Lung (tissue), 11 donors: ENCODE measurements at regions not wholly inside any gene's neighbourhood (a gene's known extent, or its start where the extent isn't known, plus 50 kb on each side); places are given as distances from the start of the nearest gene placed in this dataset.

Experiments used
- ATAC-seq: fragments of 200-7000 bp; cut with Tn5 transposase; one replicate; pipeline ENCODE4 v1.9.1; 2020; ENCODE audit warnings: moderate number of reproducible peaks; ENCODE audit not compliant: insufficient read depth, low FRiP score
- DNase-seq, 3 donors: peaks; one replicate each; pipeline ENCODE4 v3.0.0-alpha.2; 2013 to 2017
- H3K27ac ChIP-seq, 2 donors: one replicate each; pipeline ENCODE4 v1.5.1; 2013; ENCODE audit warnings: mild to moderate bottlenecking in 2 of 2, moderate library complexity in 2 of 2, control low read depth in 1 of 2, inconsistent platforms in 1 of 2, low read depth in 1 of 2, low read length in 1 of 2
- H3K27me3 ChIP-seq, 3 donors: one replicate each; pipeline ENCODE4 v1.5.1; 2013; ENCODE audit warnings: low read length in 2 of 3; ENCODE audit not compliant: control insufficient read depth in 3 of 3, insufficient read depth in 3 of 3
- H3K36me3 ChIP-seq, 4 donors: one replicate each; pipeline ENCODE4 v1.5.1; 2013; ENCODE audit warnings: low read length in 4 of 4, mild to moderate bottlenecking in 1 of 4, moderate library complexity in 1 of 4; ENCODE audit not compliant: control insufficient read depth in 4 of 4, insufficient read depth in 4 of 4
- H3K4me1 ChIP-seq, 5 donors: one replicate each; pipeline ENCODE4 v1.5.1; 2013; ENCODE audit warnings: low read length in 5 of 5, mild to moderate bottlenecking in 2 of 5, moderate library complexity in 1 of 5; ENCODE audit not compliant: control insufficient read depth in 5 of 5, insufficient read depth in 5 of 5
- H3K4me3 ChIP-seq: one replicate; pipeline ENCODE4 v1.5.1; 2013; ENCODE audit warnings: mild to moderate bottlenecking, control low read depth, moderate library complexity
- H3K9ac ChIP-seq, 2 donors: one replicate each; pipeline ENCODE4 v1.5.1; 2013; ENCODE audit warnings: low read length in 2 of 2, control low read depth in 1 of 2; ENCODE audit not compliant: insufficient read depth in 1 of 2
- H3K9me3 ChIP-seq, 4 donors: one replicate each; pipeline ENCODE4 v1.5.1; 2013; ENCODE audit warnings: low read length in 3 of 4, mild to moderate bottlenecking in 1 of 4, moderate library complexity in 1 of 4; ENCODE audit not compliant: control insufficient read depth in 4 of 4, insufficient read depth in 3 of 4
- WGBS, 2 donors: extraction: QIAGEN DNeasy Blood & Tissue Kit; methylation state at CpG; one replicate each; pipeline ENCODE4 v1.1.7; 2013; 5-methylcytosine and 5-hydroxymethylcytosine counted together
- TF ChIP-seq, protein P1 (sequence below): IDR thresholded peaks from 2 replicates; pipeline ENCODE4 v1.5.1; 2012; ENCODE audit warnings: mild to moderate bottlenecking; ENCODE audit errors: control extremely low read depth, extremely low read depth
- donor health status: control.
- donor health status: control.
- donor health status: Bipolar disorder and iron deficiency.
- donor health status: healthy.
- donor health status: DM: yes; HTN: yes; CAD: no.

DNA sequence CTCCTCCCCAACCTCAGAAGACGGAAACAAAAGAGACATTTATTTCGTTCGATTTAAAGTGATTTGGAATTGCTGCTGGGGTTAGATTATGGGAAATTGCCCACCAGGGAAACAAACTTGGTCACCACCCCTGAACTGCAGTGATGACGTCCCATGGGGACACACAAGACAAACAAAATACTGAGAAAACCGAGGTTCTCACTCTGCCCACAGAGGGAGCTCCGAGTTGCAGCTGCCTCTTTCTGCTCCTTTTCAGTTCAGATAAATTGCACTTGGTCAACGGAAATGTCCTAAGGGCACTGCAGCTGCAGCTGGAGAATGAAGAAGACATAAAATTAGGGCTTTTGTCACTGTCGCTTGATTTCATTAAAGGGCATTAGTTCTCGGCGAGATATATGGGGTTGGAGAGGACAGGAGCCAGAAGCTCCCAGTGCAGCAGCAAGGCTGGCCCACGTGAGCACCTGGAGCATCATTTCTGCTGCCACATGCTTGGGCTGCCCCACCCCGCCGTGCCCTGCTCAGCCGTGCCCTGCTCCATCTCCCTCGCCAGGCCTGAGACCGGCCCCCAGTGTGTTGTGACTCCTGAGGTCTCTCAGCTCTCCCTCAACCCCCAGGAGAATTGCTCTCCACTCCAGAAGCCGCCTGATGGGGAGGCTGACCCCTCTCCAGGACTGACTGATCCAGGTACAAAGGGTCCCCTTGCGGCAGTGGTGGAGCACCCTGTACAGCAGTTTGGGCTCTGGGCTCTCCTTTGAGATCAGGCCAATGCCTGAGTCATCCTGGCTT is 231.7 kb upstream of the AJAP1 start:
- H3K4me1 ChIP-seq: no peaks in the 10 kb centered on the region
- DNase-seq: peak in 2 of 3 donors; percentile 16 to 23
- no peak overlapping the region for H3K27ac ChIP-seq

GRCh38 chr1:4424254-4424653 is 230.2 kb upstream of the AJAP1 start:
- 85 to 87% methylated on average over 8 of the region's 8 CpGs for WGBS, 2 donors
- TF ChIP-seq, protein P1, sequence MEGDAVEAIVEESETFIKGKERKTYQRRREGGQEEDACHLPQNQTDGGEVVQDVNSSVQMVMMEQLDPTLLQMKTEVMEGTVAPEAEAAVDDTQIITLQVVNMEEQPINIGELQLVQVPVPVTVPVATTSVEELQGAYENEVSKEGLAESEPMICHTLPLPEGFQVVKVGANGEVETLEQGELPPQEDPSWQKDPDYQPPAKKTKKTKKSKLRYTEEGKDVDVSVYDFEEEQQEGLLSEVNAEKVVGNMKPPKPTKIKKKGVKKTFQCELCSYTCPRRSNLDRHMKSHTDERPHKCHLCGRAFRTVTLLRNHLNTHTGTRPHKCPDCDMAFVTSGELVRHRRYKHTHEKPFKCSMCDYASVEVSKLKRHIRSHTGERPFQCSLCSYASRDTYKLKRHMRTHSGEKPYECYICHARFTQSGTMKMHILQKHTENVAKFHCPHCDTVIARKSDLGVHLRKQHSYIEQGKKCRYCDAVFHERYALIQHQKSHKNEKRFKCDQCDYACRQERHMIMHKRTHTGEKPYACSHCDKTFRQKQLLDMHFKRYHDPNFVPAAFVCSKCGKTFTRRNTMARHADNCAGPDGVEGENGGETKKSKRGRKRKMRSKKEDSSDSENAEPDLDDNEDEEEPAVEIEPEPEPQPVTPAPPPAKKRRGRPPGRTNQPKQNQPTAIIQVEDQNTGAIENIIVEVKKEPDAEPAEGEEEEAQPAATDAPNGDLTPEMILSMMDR: no peak
- H3K27ac ChIP-seq: no peak overlapping the region
- ATAC-seq (no peak), DNase-seq (no peak)
- H3K4me3 ChIP-seq: no peak overlapping the region
- H3K9me3 ChIP-seq: peaks cover 0 to 6% (median 3%) of the 10 kb centered on the region in 4 donors
- H3K36me3 ChIP-seq: no peaks in the 10 kb centered on the region
- H3K9ac ChIP-seq: no peak overlapping the region
- H3K27me3 ChIP-seq: no peaks in the 10 kb centered on the region
- no peaks in the 10 kb centered on the region for H3K4me1 ChIP-seq

More for the DNA sequence above, 231.7 kb upstream of the AJAP1 start:
- no peaks in the 10 kb centered on the region for H3K36me3 ChIP-seq
- WGBS, 2 donors: 60 to 73% methylated on average over 17 to 18 of the region's 18 CpGs
- no peak for ATAC-seq
- no peak overlapping the region for H3K9ac ChIP-seq
- TF ChIP-seq, protein P1: no peak
- peaks cover 0 to 6% (median 4%) of the 10 kb centered on the region in 4 donors for H3K9me3 ChIP-seq
- no peaks in the 10 kb centered on the region for H3K27me3 ChIP-seq
- no peak overlapping the region for H3K4me3 ChIP-seq

DNA sequence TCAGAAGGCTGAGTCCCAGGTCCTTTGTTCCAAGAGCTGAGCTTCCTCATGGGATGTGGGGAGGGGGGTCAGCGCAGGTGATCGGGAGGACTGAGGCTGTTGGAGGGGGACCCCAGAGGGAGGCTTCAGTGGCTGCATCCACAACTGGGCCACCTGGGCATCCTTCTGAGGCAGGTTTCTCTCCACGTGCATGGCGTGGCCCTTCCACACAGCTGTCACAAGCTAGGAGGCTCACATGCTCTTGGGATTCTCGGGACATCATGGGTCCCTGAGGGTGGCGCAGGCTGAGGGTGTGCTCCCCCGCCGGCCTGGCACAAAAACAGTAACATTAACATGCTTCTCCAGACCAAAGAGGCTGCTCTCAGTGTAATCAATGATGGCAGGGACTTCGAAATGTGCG is 229.6 kb upstream of the AJAP1 start:
- no peak overlapping the region for H3K4me3 ChIP-seq
- 88 to 95% methylated on average over 10 of the region's 10 CpGs for WGBS, 2 donors
- H3K27me3 ChIP-seq: no peaks in the 10 kb centered on the region
- no peaks in the 10 kb centered on the region for H3K36me3 ChIP-seq
- ATAC-seq: no peak
- no peak for DNase-seq
- no peak overlapping the region for H3K27ac ChIP-seq
- H3K9me3 ChIP-seq: peaks cover 0 to 5% (median 0%) of the 10 kb centered on the region in 4 donors
- H3K4me1 ChIP-seq: no peaks in the 10 kb centered on the region
- H3K9ac ChIP-seq: no peak overlapping the region
- TF ChIP-seq, protein P1: no peak

- Histone ChIP-seq H3K36me3 (no peaks in the 10 kb centered on the region), H3K4me1 (no peaks in the 10 kb centered on the region), H3K4me3 (no peak overlapping the region), H3K9ac (no peak overlapping the region), H3K9me3 (peaks cover 0 to 2% (median 0%) of the 10 kb centered on the region in 4 donors), H3K27me3 (no peaks in the 10 kb centered on the region), H3K27ac (no peak overlapping the region)
- DNase-seq: no peak
- no peak for ATAC-seq
- 81 to 84% methylated on average over 11 of the region's 11 CpGs for WGBS, 2 donors
- TF ChIP-seq, protein P1: no peak
Observed at GRCh38 chr1:4425892-4426291, 228.5 kb upstream of the AJAP1 start.
